Left lung (tissue), 4 donors: ENCODE measurements at regions not wholly inside any gene's neighbourhood (a gene's known extent, or its start where the extent isn't known, plus 50 kb on each side); places are given as distances from the start of the nearest gene placed in this dataset.

ENCODE experiments used
- ATAC-seq: fragments of 200-7000 bp; cut with Tn5 transposase; one replicate; pipeline ENCODE4 v1.9.1; 2020; ENCODE audit warnings: moderate library complexity
- DNase-seq, 4 donors: peaks; one replicate each; pipeline ENCODE4 v3.0.0-alpha.2; 2013 to 2020
- H3K27ac ChIP-seq, 2 donors: fragments of 200-600 bp; sonication (generic) in 1 of 2; one replicate each; pipeline versions ENCODE4 v1.5.0 to v1.8.0; 2020 to 2021
- H3K27me3 ChIP-seq, 2 donors: fragments of 200-600 bp; sonication (generic) in 1 of 2; one replicate each; pipeline versions ENCODE4 v1.5.0 to v1.8.0; 2020 to 2021
- H3K36me3 ChIP-seq, 2 donors: fragments of 200-600 bp; sonication (generic) in 1 of 2; one replicate each; pipeline versions ENCODE4 v1.5.0 to v1.8.0; 2020 to 2021
- H3K4me1 ChIP-seq, 2 donors: fragments of 200-600 bp; one replicate each; pipeline ENCODE4 v1.8.0; 2021
- H3K4me3 ChIP-seq, 2 donors: fragments of 200-600 bp; sonication (generic) in 1 of 2; one replicate each; pipeline versions ENCODE4 v1.5.0 to v1.8.0; 2020 to 2021; ENCODE audit warnings: mild to moderate bottlenecking in 1 of 2
- H3K9me3 ChIP-seq, 2 donors: fragments of 200-600 bp; sonication (generic) in 1 of 2; one replicate each; pipeline versions ENCODE4 v1.5.0 to v1.8.0; 2020 to 2021
- intact Hi-C, 2 donors: fragments of 100-400 bp; cut with DNase I; formaldehyde crosslinking; loops; one replicate each; pipeline versions ENCODE4 v1.11.2 to v1.14.2; 2022
- TF ChIP-seq, protein P1 (sequence below), 2 donors: fragments of 200-600 bp; sonication (generic) in 1 of 2; IDR thresholded peaks; one replicate each; pipeline versions ENCODE4 v1.5.0 to v1.8.0; 2021; ENCODE audit warnings: antibody characterized with exemption in 2 of 2
- donor health status: DM: no; HTN: yes; CAD: no.
- donor health status: DM: no; HTN: no; CAD: no.

DNA sequence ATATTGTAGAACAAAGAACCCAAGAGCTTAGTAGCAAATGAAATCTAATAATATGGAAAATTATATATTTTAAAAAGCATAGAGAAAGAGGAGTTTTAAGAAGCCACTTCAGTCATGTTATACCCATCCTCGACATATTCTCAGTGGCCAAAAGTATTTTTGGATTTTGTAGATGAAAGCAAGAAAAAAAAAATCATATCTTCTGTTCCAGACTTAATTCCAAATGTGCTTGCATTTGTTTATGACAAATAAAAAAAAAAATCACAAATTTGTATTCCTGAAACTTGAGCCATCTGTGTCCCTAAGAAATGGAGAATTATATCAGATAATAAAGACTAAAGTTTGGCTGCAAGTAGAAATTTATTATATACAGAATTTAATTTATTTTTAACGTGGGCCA lies 1482.4 kb upstream of the PABPC4L start:
- Histone ChIP-seq H3K4me3 (no peak overlapping the region), H3K27ac (no peak overlapping the region), H3K4me1 (no peaks in the 10 kb centered on the region), H3K27me3 (no peaks in the 10 kb centered on the region), H3K9me3 (no peaks in the 10 kb centered on the region), H3K36me3 (no peaks in the 10 kb centered on the region)
- TF ChIP-seq, protein P1, sequence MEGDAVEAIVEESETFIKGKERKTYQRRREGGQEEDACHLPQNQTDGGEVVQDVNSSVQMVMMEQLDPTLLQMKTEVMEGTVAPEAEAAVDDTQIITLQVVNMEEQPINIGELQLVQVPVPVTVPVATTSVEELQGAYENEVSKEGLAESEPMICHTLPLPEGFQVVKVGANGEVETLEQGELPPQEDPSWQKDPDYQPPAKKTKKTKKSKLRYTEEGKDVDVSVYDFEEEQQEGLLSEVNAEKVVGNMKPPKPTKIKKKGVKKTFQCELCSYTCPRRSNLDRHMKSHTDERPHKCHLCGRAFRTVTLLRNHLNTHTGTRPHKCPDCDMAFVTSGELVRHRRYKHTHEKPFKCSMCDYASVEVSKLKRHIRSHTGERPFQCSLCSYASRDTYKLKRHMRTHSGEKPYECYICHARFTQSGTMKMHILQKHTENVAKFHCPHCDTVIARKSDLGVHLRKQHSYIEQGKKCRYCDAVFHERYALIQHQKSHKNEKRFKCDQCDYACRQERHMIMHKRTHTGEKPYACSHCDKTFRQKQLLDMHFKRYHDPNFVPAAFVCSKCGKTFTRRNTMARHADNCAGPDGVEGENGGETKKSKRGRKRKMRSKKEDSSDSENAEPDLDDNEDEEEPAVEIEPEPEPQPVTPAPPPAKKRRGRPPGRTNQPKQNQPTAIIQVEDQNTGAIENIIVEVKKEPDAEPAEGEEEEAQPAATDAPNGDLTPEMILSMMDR (IDR thresholded peaks at IDR 0.05), result no peak
- ATAC-seq (no peak), DNase-seq (no peak)
- intact Hi-C loops, result no loop called here

DNA sequence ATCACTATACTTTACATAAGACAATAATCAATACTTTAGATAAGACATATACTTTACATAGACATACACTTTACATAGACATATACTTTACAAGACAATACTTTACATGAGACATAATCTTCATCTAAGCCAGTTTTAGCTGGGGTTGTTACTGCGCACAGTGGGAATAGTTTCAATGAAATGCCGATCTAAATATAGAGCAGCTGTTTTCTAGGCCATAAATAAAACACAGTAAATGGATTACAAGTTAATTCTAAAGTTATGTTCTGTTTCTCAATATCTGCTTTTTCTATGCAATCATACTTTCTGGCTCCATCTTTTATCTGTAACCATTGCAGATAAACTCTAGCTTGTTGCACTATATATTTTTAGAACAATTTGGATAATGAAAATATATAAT lies 1470.6 kb upstream of the PABPC4L start:
- no peak overlapping the region for H3K27ac ChIP-seq
- intact Hi-C loops, result no loop called here
- no peaks in the 10 kb centered on the region for H3K27me3 ChIP-seq
- no peak overlapping the region for H3K4me3 ChIP-seq
- H3K9me3 ChIP-seq, result no peaks in the 10 kb centered on the region
- no peak for ATAC-seq
- no peaks in the 10 kb centered on the region for H3K36me3 ChIP-seq
- no peak for DNase-seq
- H3K4me1 ChIP-seq, result no peaks in the 10 kb centered on the region
- TF ChIP-seq, protein P1 (IDR thresholded peaks at IDR 0.05), result no peak

DNA sequence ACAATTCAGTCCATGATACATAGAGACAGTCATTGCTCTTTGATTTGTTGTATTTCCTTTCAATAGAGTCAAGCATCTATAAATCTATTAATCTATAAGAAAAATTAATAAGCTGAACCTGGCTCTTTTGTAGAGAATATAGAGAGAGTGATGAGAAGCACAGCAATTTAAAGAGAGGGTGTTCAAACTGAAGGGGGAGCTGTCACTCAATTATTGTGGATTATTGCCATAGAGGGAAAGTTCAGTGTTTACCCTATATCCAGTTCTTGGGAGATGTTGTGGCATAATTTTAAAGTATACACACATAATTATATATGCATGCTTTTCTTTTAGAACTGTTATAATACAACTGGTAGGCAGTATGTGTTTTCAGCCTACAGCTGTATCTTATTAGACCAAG lies 1469.0 kb upstream of the PABPC4L start:
- no peak overlapping the region for H3K4me3 ChIP-seq
- no peaks in the 10 kb centered on the region for H3K4me1 ChIP-seq
- H3K9me3 ChIP-seq, result no peaks in the 10 kb centered on the region
- H3K27ac ChIP-seq, result no peak overlapping the region
- no peaks in the 10 kb centered on the region for H3K27me3 ChIP-seq
- no peaks in the 10 kb centered on the region for H3K36me3 ChIP-seq
- no peak for ATAC-seq
- intact Hi-C loops, result no loop called here
- TF ChIP-seq, protein P1 (IDR thresholded peaks at IDR 0.05), result no peak
- no peak for DNase-seq
